ENCODE measurements at regions not wholly inside any gene's neighbourhood (a gene's known extent, or its start where the extent isn't known, plus 50 kb on each side); places are given as distances from the start of the nearest gene placed in this dataset.

GRCh38 chr5:2112173-2113025, 229.7 kb upstream of the IRX4 start:
- Histone ChIP-seq H2AFZ (ENCODE audit: low read depth, low read length, severe bottlenecking) (no peak overlapping the region), H4K20me1 (ENCODE audit: low read depth, low read length) (no peaks in the 10 kb centered on the region), H3K9me3 (ENCODE audit: insufficient read depth, low read length) (no peaks in the 10 kb centered on the region), H3K27me3 (ENCODE audit: low read length) (no peaks in the 10 kb centered on the region), H3K79me2 (ENCODE audit: insufficient read depth, low read length) (no peaks in the 10 kb centered on the region), H3K9ac (ENCODE audit: low read length) (no peak overlapping the region), H3K36me3 (ENCODE audit: low read length) (no peaks in the 10 kb centered on the region), H3F3A (ENCODE audit: insufficient read depth) (no peaks in the 10 kb centered on the region), H3K9me2 (replicated peaks; ENCODE audit: insufficient read depth, low read length) (no peaks in the 10 kb centered on the region), H3K27ac (ENCODE audit: low read depth, low read length) (no peak overlapping the region), H3K4me2 (ENCODE audit: low read depth, low read length, poor library complexity, severe bottlenecking) (no peak overlapping the region), H3K4me3 (ENCODE audit: insufficient read depth, low read length, poor library complexity, severe bottlenecking) (no peak overlapping the region)
- TF ChIP-seq EZH2phosphoT487 (conservative IDR thresholded peaks at IDR 0.05; ENCODE audit: low read length) = no peak
- TF ChIP-seq, protein P1, sequence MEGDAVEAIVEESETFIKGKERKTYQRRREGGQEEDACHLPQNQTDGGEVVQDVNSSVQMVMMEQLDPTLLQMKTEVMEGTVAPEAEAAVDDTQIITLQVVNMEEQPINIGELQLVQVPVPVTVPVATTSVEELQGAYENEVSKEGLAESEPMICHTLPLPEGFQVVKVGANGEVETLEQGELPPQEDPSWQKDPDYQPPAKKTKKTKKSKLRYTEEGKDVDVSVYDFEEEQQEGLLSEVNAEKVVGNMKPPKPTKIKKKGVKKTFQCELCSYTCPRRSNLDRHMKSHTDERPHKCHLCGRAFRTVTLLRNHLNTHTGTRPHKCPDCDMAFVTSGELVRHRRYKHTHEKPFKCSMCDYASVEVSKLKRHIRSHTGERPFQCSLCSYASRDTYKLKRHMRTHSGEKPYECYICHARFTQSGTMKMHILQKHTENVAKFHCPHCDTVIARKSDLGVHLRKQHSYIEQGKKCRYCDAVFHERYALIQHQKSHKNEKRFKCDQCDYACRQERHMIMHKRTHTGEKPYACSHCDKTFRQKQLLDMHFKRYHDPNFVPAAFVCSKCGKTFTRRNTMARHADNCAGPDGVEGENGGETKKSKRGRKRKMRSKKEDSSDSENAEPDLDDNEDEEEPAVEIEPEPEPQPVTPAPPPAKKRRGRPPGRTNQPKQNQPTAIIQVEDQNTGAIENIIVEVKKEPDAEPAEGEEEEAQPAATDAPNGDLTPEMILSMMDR (IDR thresholded peaks at IDR 0.05; ENCODE audit: insufficient read depth, low read length, poor library complexity, severe bottlenecking) = no peak

GRCh38 chr5:2111569-2112105, 228.9 kb upstream of the IRX4 start:
- Histone ChIP-seq H2AFZ (ENCODE audit: low read depth, low read length, severe bottlenecking) (no peak overlapping the region), H4K20me1 (ENCODE audit: low read depth, low read length) (no peaks in the 10 kb centered on the region), H3K27ac (ENCODE audit: low read depth, low read length) (no peak overlapping the region)

DNA sequence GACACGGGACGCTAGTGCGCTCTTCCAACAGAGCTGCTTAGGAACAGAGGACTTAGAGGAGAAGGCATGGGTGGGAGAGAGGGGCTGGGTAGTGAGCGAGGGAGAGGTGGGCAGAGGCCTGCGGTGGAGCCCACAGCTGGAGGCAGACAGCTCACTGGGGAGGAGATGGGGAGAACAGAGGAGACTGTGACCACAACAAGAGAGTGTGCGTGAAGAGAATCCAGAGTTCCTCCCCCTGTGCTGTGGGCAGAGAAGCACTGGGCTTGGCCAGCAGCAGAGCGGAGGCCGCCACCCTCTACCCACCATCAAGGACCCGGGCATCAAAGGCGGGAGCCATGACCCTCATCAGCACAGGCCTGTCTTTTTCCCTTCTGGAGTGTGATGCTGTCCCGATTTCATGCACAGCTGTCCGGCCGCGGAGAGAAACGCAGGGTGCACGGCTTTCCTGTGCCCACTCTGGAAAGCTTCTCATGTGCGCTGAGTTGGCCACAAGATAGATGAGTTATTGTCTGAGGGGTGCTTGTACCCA, 228.3 kb upstream of the IRX4 start:
- no peak overlapping the region for H3K9ac ChIP-seq (ENCODE audit: low read length)
- no peaks in the 10 kb centered on the region for H3K9me3 ChIP-seq (ENCODE audit: insufficient read depth, low read length)
- TF ChIP-seq, protein P1 (IDR thresholded peaks at IDR 0.05; ENCODE audit: insufficient read depth, low read length, poor library complexity, severe bottlenecking) = no peak
- TF ChIP-seq EZH2phosphoT487 (conservative IDR thresholded peaks at IDR 0.05; ENCODE audit: low read length) = no peak
- H3K4me2 ChIP-seq (ENCODE audit: low read depth, low read length, poor library complexity, severe bottlenecking) = no peak overlapping the region
- no peaks in the 10 kb centered on the region for H3K79me2 ChIP-seq (ENCODE audit: insufficient read depth, low read length)
- no peaks in the 10 kb centered on the region for H3K27me3 ChIP-seq (ENCODE audit: low read length)
- H3K4me3 ChIP-seq (ENCODE audit: insufficient read depth, low read length, poor library complexity, severe bottlenecking) = no peak overlapping the region
- H4K20me1 ChIP-seq (ENCODE audit: low read depth, low read length) = no peaks in the 10 kb centered on the region
- H3K27ac ChIP-seq (ENCODE audit: low read depth, low read length) = no peak overlapping the region
- H3K36me3 ChIP-seq (ENCODE audit: low read length) = no peaks in the 10 kb centered on the region
- no peaks in the 10 kb centered on the region for H3F3A ChIP-seq (ENCODE audit: insufficient read depth)
- H3K9me2 ChIP-seq (replicated peaks; ENCODE audit: insufficient read depth, low read length) = no peaks in the 10 kb centered on the region
- no peak overlapping the region for H2AFZ ChIP-seq (ENCODE audit: low read depth, low read length, severe bottlenecking)

More at GRCh38 chr5:2111569-2112105, 228.9 kb upstream of the IRX4 start:
- Histone ChIP-seq H3K36me3 (ENCODE audit: low read length) (no peaks in the 10 kb centered on the region), H3K27me3 (ENCODE audit: low read length) (no peaks in the 10 kb centered on the region), H3K9me3 (ENCODE audit: insufficient read depth, low read length) (no peaks in the 10 kb centered on the region), H3F3A (ENCODE audit: insufficient read depth) (no peaks in the 10 kb centered on the region), H3K9ac (ENCODE audit: low read length) (no peak overlapping the region), H3K4me2 (ENCODE audit: low read depth, low read length, poor library complexity, severe bottlenecking) (no peak overlapping the region), H3K9me2 (replicated peaks; ENCODE audit: insufficient read depth, low read length) (no peaks in the 10 kb centered on the region), H3K4me3 (ENCODE audit: insufficient read depth, low read length, poor library complexity, severe bottlenecking) (no peak overlapping the region), H3K79me2 (ENCODE audit: insufficient read depth, low read length) (no peaks in the 10 kb centered on the region)
- no peak for TF ChIP-seq EZH2phosphoT487 (conservative IDR thresholded peaks at IDR 0.05; ENCODE audit: low read length)
- TF ChIP-seq, protein P1 (IDR thresholded peaks at IDR 0.05; ENCODE audit: insufficient read depth, low read length, poor library complexity, severe bottlenecking) = no peak
